H1 (cell line): ENCODE measurements at regions not wholly inside any gene's neighbourhood (a gene's known extent, or its start where the extent isn't known, plus 50 kb on each side); places are given as distances from the start of the nearest gene placed in this dataset.

Experiments
- CTCF ChIA-PET: fragments of 300-600 bp; sonication (Branson Sonifier 250); formaldehyde crosslinking; loops from one replicate; lab custom pipeline; 2021; ENCODE audit not compliant: partially characterized antibody; lab: Charles Lee
- POLR2A ChIA-PET: fragments of 300-600 bp; sonication (Branson Sonifier 250); formaldehyde crosslinking; loops from one replicate; lab custom pipeline; 2021; ENCODE audit warnings: inconsistent platforms; ENCODE audit not compliant: partially characterized antibody; lab: Charles Lee
- DNase-seq, 2 experiments: peaks; one replicate each; pipeline versions ENCODE4 v3.0.0 to v3.0.0-alpha.2; 2010 to 2022; ENCODE audit warnings: low spot score in 2 of 2, low read depth in 1 of 2, mixed read lengths in 1 of 2
- FAIRE-seq: peaks from 2 replicates; lab custom pipeline; 2011; peaks lifted over from hg19 to GRCh38; lab: Jason Lieb, UNC
- H2AFZ ChIP-seq: 2 replicates; pipeline ENCODE4 v1.8.1; 2012; ENCODE audit warnings: low read length, inconsistent platforms
- H2AK5ac ChIP-seq: 2 replicates; pipeline ENCODE4 v1.6.1; 2013; ENCODE audit warnings: low read depth, low read length
- H2BK120ac ChIP-seq: replicated peaks from 2 replicates; pipeline ENCODE3; 2013; ENCODE audit warnings: low read depth, low read length, inconsistent platforms
- H2BK12ac ChIP-seq: 2 replicates; pipeline ENCODE4 v1.6.1; 2013; ENCODE audit warnings: low read depth, low read length
- H2BK15ac ChIP-seq: 2 replicates; pipeline ENCODE4 v1.6.1; 2013; ENCODE audit warnings: low read length
- H2BK20ac ChIP-seq: 2 replicates; pipeline ENCODE4 v1.6.1; 2013; ENCODE audit warnings: low read length
- H2BK5ac ChIP-seq: 2 replicates; pipeline ENCODE4 v1.6.1; 2013; ENCODE audit warnings: low read depth, low read length
- H3K14ac ChIP-seq: 2 replicates; pipeline ENCODE4 v1.6.1; 2013; ENCODE audit warnings: inconsistent platforms; ENCODE audit not compliant: insufficient read length
- H3K18ac ChIP-seq: 2 replicates; pipeline ENCODE4 v1.6.1; 2013; ENCODE audit warnings: low read length; ENCODE audit errors: extremely low read depth
- H3K23ac ChIP-seq: 2 replicates; pipeline ENCODE4 v1.6.1; 2013; ENCODE audit warnings: inconsistent platforms; ENCODE audit not compliant: insufficient read length
- H3K23me2 ChIP-seq: 2 replicates; pipeline ENCODE4 v1.6.1; 2013; ENCODE audit warnings: low read depth, low read length
- H3K27ac ChIP-seq: 2 replicates; pipeline ENCODE4 v1.6.1; 2011; ENCODE audit warnings: low read depth, low read length, inconsistent platforms
- H3K27me3 ChIP-seq, 4 experiments: replicated peaks in 1 of 4; 1 replicate in 1 of 4; 2 replicates in 3 of 4; pipeline versions ENCODE4 v1.6.1 to v1.8.1; 2011 to 2013; ENCODE audit warnings: low read length in 3 of 4, mild to moderate bottlenecking in 3 of 4, inconsistent platforms in 2 of 4, mixed read lengths in 2 of 4, moderate library complexity in 1 of 4; ENCODE audit not compliant: control insufficient read depth in 3 of 4, insufficient read depth in 3 of 4; ENCODE audit errors: extremely low read depth in 1 of 4
- H3K36me3 ChIP-seq, 4 experiments: 2 replicates each; pipeline versions ENCODE4 v1.6.1 to v1.8.1; 2011 to 2013; ENCODE audit warnings: mild to moderate bottlenecking in 4 of 4, low read length in 3 of 4, moderate library complexity in 2 of 4, control low read depth in 1 of 4, inconsistent platforms in 1 of 4; ENCODE audit not compliant: insufficient read depth in 4 of 4, control insufficient read depth in 2 of 4
- H3K4ac ChIP-seq: replicated peaks from 2 replicates; pipeline ENCODE3; 2013; ENCODE audit warnings: low read length, low read depth, mixed read lengths, inconsistent platforms; ENCODE audit not compliant: insufficient read length
- H3K4me1 ChIP-seq, 4 experiments: replicated peaks in 1 of 4; 1 replicate in 1 of 4; 2 replicates in 3 of 4; pipeline versions ENCODE4 v1.6.1 to v1.8.1; 2011 to 2013; ENCODE audit warnings: low read length in 3 of 4, inconsistent platforms in 2 of 4, mixed read lengths in 1 of 4; ENCODE audit not compliant: insufficient read depth in 4 of 4, control insufficient read depth in 3 of 4
- H3K4me2 ChIP-seq, 2 experiments: 2 replicates each; pipeline versions ENCODE4 v1.6.1 to v1.8.1; 2011 to 2013; ENCODE audit warnings: low read depth in 2 of 2, low read length in 2 of 2, control low read depth in 1 of 2, inconsistent platforms in 1 of 2, mild to moderate bottlenecking in 1 of 2; ENCODE audit not compliant: insufficient read depth in 1 of 2
- H3K4me3 ChIP-seq, 4 experiments: fragments of 200-600, 300-600 bp in 1 of 4; sonication (generic), shearing (Covaris generic), sonication (Bioruptor Twin) in 1 of 4; 2 replicates each; pipeline versions ENCODE4 v1.5.1 to v1.8.1; 2011 to 2016; ENCODE audit warnings: low read length in 4 of 4, low read depth in 3 of 4, control low read depth in 2 of 4, inconsistent platforms in 2 of 4, mild to moderate bottlenecking in 2 of 4, mixed read lengths in 1 of 4, moderate library complexity in 1 of 4; ENCODE audit not compliant: insufficient read depth in 2 of 4; ENCODE audit errors: extremely low read depth in 1 of 4
- H3K56ac ChIP-seq: replicated peaks from 2 replicates; pipeline ENCODE3; 2013; ENCODE audit warnings: low read depth, mild to moderate bottlenecking, mixed read lengths, low read length, inconsistent platforms; ENCODE audit not compliant: insufficient read length
- H3K79me1 ChIP-seq: 2 replicates; pipeline ENCODE4 v1.6.1; 2013; ENCODE audit warnings: low read depth, low read length, control low read depth
- H3K79me2 ChIP-seq, 2 experiments: 2 replicates each; pipeline versions ENCODE4 v1.6.1 to v1.8.1; 2012 to 2013; ENCODE audit warnings: low read length in 2 of 2, mild to moderate bottlenecking in 2 of 2, inconsistent platforms in 1 of 2; ENCODE audit not compliant: insufficient read depth in 2 of 2, control insufficient read depth in 1 of 2
- H3K9ac ChIP-seq, 4 experiments: replicated peaks in 1 of 4; 1 replicate in 1 of 4; 2 replicates in 3 of 4; pipeline versions ENCODE4 v1.6.1 to v1.8.1; 2011 to 2013; ENCODE audit warnings: low read depth in 3 of 4, low read length in 3 of 4, control low read depth in 2 of 4, mild to moderate bottlenecking in 2 of 4, moderate library complexity in 2 of 4, inconsistent platforms in 1 of 4; ENCODE audit errors: extremely low read depth in 1 of 4
- H3K9me3 ChIP-seq, 2 experiments: 2 replicates each; pipeline versions ENCODE4 v1.6.1 to v1.8.1; 2012 to 2013; ENCODE audit warnings: mild to moderate bottlenecking in 2 of 2, moderate library complexity in 2 of 2, control low read depth in 1 of 2, inconsistent platforms in 1 of 2, low read depth in 1 of 2, low read length in 1 of 2, mixed read lengths in 1 of 2; ENCODE audit not compliant: insufficient read depth in 2 of 2
- H4K20me1 ChIP-seq, 2 experiments: replicated peaks in 1 of 2; 2 replicates each; pipeline versions ENCODE3 to v1.8.1; 2011 to 2013; ENCODE audit warnings: inconsistent platforms in 2 of 2, low read length in 2 of 2, mild to moderate bottlenecking in 1 of 2; ENCODE audit not compliant: insufficient read depth in 2 of 2, control insufficient read depth in 1 of 2
- H4K5ac ChIP-seq: 2 replicates; pipeline ENCODE4 v1.6.1; 2013; ENCODE audit warnings: low read length, low read depth, mixed read lengths, inconsistent platforms; ENCODE audit not compliant: insufficient read length
- H4K8ac ChIP-seq: 2 replicates; pipeline ENCODE4 v1.8.0; 2013; ENCODE audit warnings: mild to moderate bottlenecking, moderate library complexity, low read length, inconsistent platforms; ENCODE audit not compliant: insufficient read depth; ENCODE audit errors: extremely low read depth
- H4K91ac ChIP-seq: replicated peaks from 2 replicates; pipeline ENCODE3; 2013; ENCODE audit warnings: low read length, mixed read lengths, inconsistent platforms; ENCODE audit not compliant: insufficient read length
- ATF2 ChIP-seq: IDR thresholded peaks from 2 replicates; pipeline ENCODE4 v1.6.1; 2012; ENCODE audit warnings: low read length, inconsistent platforms
- ATF3 ChIP-seq: IDR thresholded peaks from 2 replicates; pipeline ENCODE4 v1.6.1; 2011; ENCODE audit warnings: low read depth, mild to moderate bottlenecking, low read length; ENCODE audit not compliant: insufficient read depth
- CEBPB ChIP-seq: IDR thresholded peaks from 2 replicates; pipeline ENCODE4 v1.6.1; 2012; ENCODE audit warnings: low read depth, low read length
- E2F6 ChIP-seq: IDR thresholded peaks from 2 replicates; pipeline ENCODE4 v1.6.1; 2012; ENCODE audit warnings: inconsistent platforms
- NRF1 ChIP-seq: IDR thresholded peaks from 2 replicates; pipeline ENCODE4 v1.6.1; 2011; ENCODE audit warnings: mild to moderate bottlenecking, low read depth, low read length, improper control_type of control experiment
- PHF8 ChIP-seq: fragments of 200-600 bp; sonication (generic); conservative IDR thresholded peaks from 2 replicates; pipeline ENCODE4 v1.7.1; 2012; ENCODE audit warnings: low read depth, mild to moderate bottlenecking, inconsistent platforms, low read length, moderate library complexity
- RBBP5 ChIP-seq: IDR thresholded peaks from 2 replicates; pipeline ENCODE4 v1.7.1; 2012; ENCODE audit warnings: low read depth, mild to moderate bottlenecking, inconsistent platforms, low read length, moderate library complexity, borderline replicate concordance
- RXRA ChIP-seq: IDR thresholded peaks from 2 replicates; pipeline ENCODE4 v1.6.1; 2011; ENCODE audit warnings: low read depth, mild to moderate bottlenecking, low read length, moderate library complexity; ENCODE audit not compliant: insufficient read depth
- SIN3A ChIP-seq, 2 experiments: IDR thresholded peaks in 1 of 2; conservative IDR thresholded peaks in 1 of 2; 2 replicates each; pipeline ENCODE4 v1.6.1; 2011 to 2012; ENCODE audit warnings: low read length in 2 of 2, improper control_type of control experiment in 1 of 2, low read depth in 1 of 2, mild to moderate bottlenecking in 1 of 2
- SP2 ChIP-seq: IDR thresholded peaks from 2 replicates; pipeline ENCODE4 v1.6.1; 2012; ENCODE audit warnings: mild to moderate bottlenecking, low read length, inconsistent platforms
- TCF12 ChIP-seq: IDR thresholded peaks from 2 replicates; pipeline ENCODE4 v1.6.1; 2011; ENCODE audit warnings: low read depth, mild to moderate bottlenecking, low read length
- YY1 ChIP-seq: IDR thresholded peaks from 2 replicates; pipeline ENCODE4 v1.6.1; 2011; ENCODE audit warnings: low read depth, mild to moderate bottlenecking, low read length
- WGBS, 2 experiments: shearing (Covaris generic) in 1 of 2; methylation state at CpG; one replicate each; pipeline versions ENCODE4 v1.1.6 to v1.1.7; 2013 to 2015; ENCODE audit warnings: low lambda C conversion rate in 2 of 2, mixed read lengths in 2 of 2, inconsistent platforms in 1 of 2, low coverage in 1 of 2, missing lambda C conversion rate in 1 of 2; ENCODE audit not compliant: insufficient replicate concordance in 2 of 2, insufficient coverage in 1 of 2, insufficient read length in 1 of 2; ENCODE audit errors: extremely low coverage in 1 of 2, missing lambda C conversion rate in 1 of 2; 5-methylcytosine and 5-hydroxymethylcytosine counted together

- H4K20me1 ChIP-seq = no peaks in the 10 kb centered on the region
- H3K56ac ChIP-seq = no peak overlapping the region
- no peaks in the 10 kb centered on the region for H3K9me3 ChIP-seq
- no peak overlapping the region for H2AK5ac ChIP-seq
- no peaks in the 10 kb centered on the region for H3K79me2 ChIP-seq
- no peak overlapping the region for H4K91ac ChIP-seq
- no peak overlapping the region for H2BK15ac ChIP-seq
- H2BK12ac ChIP-seq = no peak overlapping the region
- WGBS, 2 experiments = 89% methylated on average over 4 of the region's 4 CpGs; no CpG with 5 or more reads in 1 of the 2 experiments
- H2BK5ac ChIP-seq = no peak overlapping the region
- H3K18ac ChIP-seq = no peak overlapping the region
- H3K36me3 ChIP-seq = no peaks in the 10 kb centered on the region
- H3K27ac ChIP-seq = no peak overlapping the region
- H3K27me3 ChIP-seq = no peaks in the 10 kb centered on the region
- no peak overlapping the region for H4K8ac ChIP-seq
- no peak overlapping the region for H3K4me3 ChIP-seq
- H3K23me2 ChIP-seq = no peaks in the 10 kb centered on the region
- H3K4me2 ChIP-seq = no peak overlapping the region
- no peak overlapping the region for H2BK120ac ChIP-seq
- no peak overlapping the region for H4K5ac ChIP-seq
- H3K79me1 ChIP-seq = no peaks in the 10 kb centered on the region
- FAIRE-seq = no peak
- no peak overlapping the region for H3K23ac ChIP-seq
- no peak overlapping the region for H3K9ac ChIP-seq
- no peak for DNase-seq
- ChIA-PET POLR2A (no interaction called here), CTCF (no interaction called here)
- H3K4ac ChIP-seq = no peak overlapping the region
- no peak overlapping the region for H2AFZ ChIP-seq
- no peak overlapping the region for H3K14ac ChIP-seq
- H3K4me1 ChIP-seq = no peaks in the 10 kb centered on the region
- H2BK20ac ChIP-seq = no peak overlapping the region
- TF ChIP-seq CEBPB (no peak), PHF8 (no peak), ATF2 (no peak), RXRA (no peak), SIN3A (conservative IDR thresholded peaks at IDR 0.05 in 1 of 2, IDR thresholded peaks at IDR 0.05 in 1 of 2; ENCODE audit: low read depth in 1 of 2, low read length in 2 of 2) (no peak), SP2 (no peak), NRF1 (no peak), YY1 (no peak), RBBP5 (no peak), ATF3 (no peak), E2F6 (no peak), TCF12 (no peak)
Observed at GRCh38 chr1:198913667-198914066, 274.8 kb downstream of the PTPRC start.
